OCI-LY1 (cell line): ENCODE measurements at regions not wholly inside any gene's neighbourhood (a gene's known extent, or its start where the extent isn't known, plus 50 kb on each side); places are given as distances from the start of the nearest gene placed in this dataset.

Experiments used
- H2AFZ ChIP-seq: fragments of 200-600 bp; sonication (generic), shearing (Covaris generic); 2 replicates; pipeline ENCODE4 v1.6.0; 2014; ENCODE audit warnings: antibody characterized with exemption, mild to moderate bottlenecking, low read length
- H3F3A ChIP-seq: fragments of 200-600 bp; sonication (generic), shearing (Covaris generic); 2 replicates; pipeline ENCODE4 v1.6.0; 2014; ENCODE audit warnings: mild to moderate bottlenecking, antibody characterized with exemption, low read length, moderate library complexity; ENCODE audit not compliant: insufficient read depth
- H3K27ac ChIP-seq: fragments of 200-600 bp; sonication (generic); 2 replicates; pipeline ENCODE4 v1.5.1; 2014; ENCODE audit warnings: low read length, mixed run types, mild to moderate bottlenecking, low read depth; ENCODE audit not compliant: poor library complexity, severe bottlenecking
- H3K27me3 ChIP-seq: fragments of 200-600 bp; sonication (generic); 2 replicates; pipeline ENCODE4 v1.6.0; 2014; ENCODE audit warnings: antibody characterized with exemption, mild to moderate bottlenecking, low read length, moderate library complexity; ENCODE audit not compliant: insufficient read depth
- H3K36me3 ChIP-seq: fragments of 200-600 bp; sonication (generic); 2 replicates; pipeline ENCODE4 v1.6.1; 2014; ENCODE audit warnings: mild to moderate bottlenecking, antibody characterized with exemption, low read length, moderate library complexity, mixed read lengths; ENCODE audit not compliant: insufficient read depth
- H3K4me1 ChIP-seq: fragments of 200-600 bp; sonication (generic); 2 replicates; pipeline ENCODE4 v1.5.1; 2014; ENCODE audit warnings: mild to moderate bottlenecking, low read length, moderate library complexity; ENCODE audit not compliant: insufficient read depth, severe bottlenecking
- H3K4me2 ChIP-seq: fragments of 200-600 bp; sonication (generic), shearing (Covaris generic); 2 replicates; pipeline ENCODE4 v1.6.1; 2014; ENCODE audit warnings: low read length
- H3K4me3 ChIP-seq: fragments of 200-600 bp; sonication (generic); 2 replicates; pipeline ENCODE4 v1.5.1; 2014; ENCODE audit warnings: low read length, low read depth, mild to moderate bottlenecking, mixed read lengths; ENCODE audit not compliant: poor library complexity, severe bottlenecking
- H3K79me2 ChIP-seq: fragments of 200-600 bp; shearing (Covaris generic); 2 replicates; pipeline ENCODE4 v1.6.1; 2016; ENCODE audit warnings: mixed run types, low read length, mixed read lengths; ENCODE audit not compliant: insufficient read depth
- H3K9ac ChIP-seq: fragments of 200-600 bp; sonication (generic), shearing (Covaris generic); 2 replicates; pipeline ENCODE4 v1.6.1; 2014; ENCODE audit warnings: mild to moderate bottlenecking, low read length, mixed read lengths
- H3K9me2 ChIP-seq: fragments of 200-600 bp; sonication (generic), shearing (Covaris generic); 2 replicates; pipeline ENCODE4 v1.6.1; 2014; ENCODE audit warnings: low read depth, mild to moderate bottlenecking, low read length, mixed read lengths
- H3K9me3 ChIP-seq: fragments of 200-600 bp; shearing (Covaris generic); 2 replicates; pipeline ENCODE4 v1.6.1; 2014; ENCODE audit warnings: low read length, mixed read lengths
- H4K20me1 ChIP-seq: fragments of 200-600 bp; sonication (generic), shearing (Covaris generic); 2 replicates; pipeline ENCODE4 v1.6.0; 2016; ENCODE audit warnings: mild to moderate bottlenecking, low read length; ENCODE audit not compliant: insufficient read depth
- CTCF ChIP-seq: fragments of 200-600 bp; sonication (generic), shearing (Covaris generic); IDR thresholded peaks from 2 replicates; pipeline ENCODE4 v1.5.1; 2017; ENCODE audit warnings: mild to moderate bottlenecking, antibody characterized with exemption, low read length, moderate library complexity, mixed read lengths
- EZH2 ChIP-seq: fragments of 200-600 bp; sonication (generic), shearing (Covaris generic); IDR thresholded peaks from 2 replicates; pipeline ENCODE4 v1.8.0; 2017; ENCODE audit warnings: borderline replicate concordance, mixed run types, mild to moderate bottlenecking, antibody characterized with exemption, low read length, moderate library complexity, mixed read lengths

DNA sequence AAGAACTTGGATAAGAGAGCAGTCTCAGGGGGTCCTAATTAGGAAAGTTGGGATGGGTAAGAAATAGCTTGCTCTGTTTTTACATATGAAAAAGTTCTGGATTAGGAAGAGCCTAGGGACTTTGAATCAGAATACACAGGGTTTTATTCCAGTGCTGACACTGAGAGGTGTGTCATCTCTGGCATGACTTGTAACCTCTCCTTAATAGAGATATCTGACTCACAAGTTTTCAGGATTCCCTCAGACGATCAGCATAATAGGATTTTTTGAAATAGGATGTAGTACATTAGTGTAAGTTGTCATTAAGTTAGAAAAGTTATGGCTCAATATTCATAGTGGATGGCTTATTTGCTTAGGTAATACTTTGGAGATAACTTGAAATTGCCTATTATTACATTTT, 555.2 kb upstream of the MIR17HG start:
- Histone ChIP-seq H2AFZ (no peak overlapping the region), H3F3A (no peaks in the 10 kb centered on the region), H3K9me2 (no peaks in the 10 kb centered on the region), H3K79me2 (no peaks in the 10 kb centered on the region), H4K20me1 (no peaks in the 10 kb centered on the region), H3K4me2 (no peak overlapping the region), H3K4me3 (no peak overlapping the region), H3K9ac (no peak overlapping the region), H3K4me1 (no peaks in the 10 kb centered on the region), H3K36me3 (no peaks in the 10 kb centered on the region), H3K27ac (no peak overlapping the region), H3K27me3 (no peaks in the 10 kb centered on the region), H3K9me3 (no peaks in the 10 kb centered on the region)
- TF ChIP-seq EZH2 (no peak), CTCF (no peak)

DNA sequence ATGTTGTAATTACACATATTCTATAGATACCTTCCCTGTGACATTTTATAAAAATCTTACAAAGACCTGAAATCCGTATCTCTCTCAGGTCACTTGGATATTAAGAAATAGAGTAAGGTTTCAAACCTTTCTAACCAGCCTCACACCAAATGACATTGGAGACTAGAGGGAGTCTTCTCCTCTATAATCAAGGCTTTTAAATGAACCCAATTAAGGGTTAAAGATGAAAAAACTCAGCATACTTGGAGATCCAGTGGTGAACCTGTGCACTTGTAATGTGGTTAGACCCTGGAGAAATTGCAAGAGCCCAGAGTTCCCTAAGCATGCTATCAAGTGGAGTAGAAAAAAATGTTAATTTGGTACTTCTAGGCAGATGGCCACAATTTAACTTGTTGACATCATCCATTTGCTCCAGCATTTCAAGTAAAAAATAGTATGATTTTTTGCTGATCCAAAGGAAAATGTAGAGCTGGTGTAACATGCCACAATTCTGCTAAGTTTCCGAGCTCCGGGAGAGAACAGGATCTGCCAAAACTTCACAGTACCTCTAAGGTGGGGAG, 554.1 kb upstream of the MIR17HG start:
- Histone ChIP-seq H3K9ac (no peak overlapping the region), H2AFZ (no peak overlapping the region), H3K4me3 (no peak overlapping the region), H3K9me2 (no peaks in the 10 kb centered on the region), H3K36me3 (no peaks in the 10 kb centered on the region), H3K27me3 (no peaks in the 10 kb centered on the region), H3F3A (no peaks in the 10 kb centered on the region), H3K4me1 (no peaks in the 10 kb centered on the region), H3K4me2 (no peak overlapping the region), H3K9me3 (no peaks in the 10 kb centered on the region), H3K79me2 (no peaks in the 10 kb centered on the region), H3K27ac (no peak overlapping the region), H4K20me1 (no peaks in the 10 kb centered on the region)
- TF ChIP-seq EZH2 (no peak), CTCF (no peak)

DNA sequence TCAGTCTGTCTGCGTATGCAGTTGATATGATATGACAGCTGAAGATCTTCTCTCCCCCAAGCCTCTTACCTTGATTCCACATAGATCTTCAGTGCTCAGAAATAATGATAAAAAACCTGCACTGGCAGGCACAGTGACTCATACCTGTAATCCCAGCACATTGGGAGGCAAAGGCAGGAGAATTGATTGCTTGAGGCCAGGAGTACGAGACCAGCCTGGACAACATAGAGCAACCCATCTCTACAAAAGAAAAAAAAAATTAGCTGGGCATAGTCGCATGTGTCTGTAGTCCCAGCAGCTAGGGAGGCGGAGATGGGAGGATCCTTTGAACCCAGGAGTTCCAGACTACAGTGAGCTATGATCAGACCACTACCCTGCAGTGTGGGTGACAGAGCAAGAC, 551.0 kb upstream of the MIR17HG start:
- Histone ChIP-seq H3K36me3 (no peaks in the 10 kb centered on the region), H3K4me2 (no peak overlapping the region), H3K9ac (no peak overlapping the region), H4K20me1 (no peaks in the 10 kb centered on the region), H3K9me3 (no peaks in the 10 kb centered on the region), H3K4me1 (no peaks in the 10 kb centered on the region), H3K79me2 (no peaks in the 10 kb centered on the region), H3K4me3 (no peak overlapping the region), H2AFZ (no peak overlapping the region), H3K27ac (no peak overlapping the region), H3F3A (no peaks in the 10 kb centered on the region), H3K9me2 (no peaks in the 10 kb centered on the region; the same call in 1 of the 2 replicates), H3K27me3 (no peaks in the 10 kb centered on the region)
- TF ChIP-seq EZH2 (no peak), CTCF (no peak)
